Endothelial cell of umbilical vein (primary cell): ENCODE measurements at regions not wholly inside any gene's neighbourhood (a gene's known extent, or its start where the extent isn't known, plus 50 kb on each side); places are given as distances from the start of the nearest gene placed in this dataset.

ENCODE experiments used
- BruUV-seq: library from RNA; stranded (reverse); fragments of 400-500 nt; replicated peaks from 2 replicates; lab custom pipeline; 2021; lab: Mats Ljungman, UMichigan
- CTCF ChIA-PET: fragments of 300-600, 350-600 bp; sonication (Branson Sonifier 250); formaldehyde crosslinking; loops from one replicate; lab custom pipeline; 2021; ENCODE audit warnings: antibody characterized with exemption, inconsistent platforms; lab: Charles Lee
- POLR2A ChIA-PET: fragments of 300-600, 350-600 bp; sonication (Branson Sonifier 250); formaldehyde crosslinking; loops from one replicate; lab custom pipeline; 2021; ENCODE audit warnings: antibody characterized with exemption, inconsistent platforms; lab: Charles Lee
- DNase-seq: peaks from one replicate; pipeline ENCODE4 v3.0.0-alpha.2; 2011; ENCODE audit warnings: low read depth, low spot score
- FAIRE-seq: peaks from 2 replicates; lab custom pipeline; 2011; peaks lifted over from hg19 to GRCh38; lab: Jason Lieb, UNC
- H2AFZ ChIP-seq: 2 replicates; pipeline ENCODE4 v1.6.0; 2012; ENCODE audit warnings: low read depth, low read length, control low read depth, inconsistent platforms
- H3K27ac ChIP-seq: 2 replicates; pipeline ENCODE4 v1.5.1; 2011; ENCODE audit warnings: low read depth, mild to moderate bottlenecking, control low read depth, low read length, moderate library complexity; ENCODE audit not compliant: insufficient read depth
- H3K27me3 ChIP-seq, 2 experiments: 2 replicates each; pipeline versions ENCODE4 v1.6.0 to v1.6.1; 2011; ENCODE audit warnings: low read length in 2 of 2, mixed read lengths in 1 of 2; ENCODE audit not compliant: control insufficient read depth in 2 of 2, insufficient read depth in 2 of 2
- H3K36me3 ChIP-seq, 2 experiments: 2 replicates in 1 of 2; 3 replicates in 1 of 2; pipeline ENCODE4 v1.5.1; 2011; ENCODE audit warnings: low read length in 2 of 2, mild to moderate bottlenecking in 1 of 2, moderate library complexity in 1 of 2; ENCODE audit not compliant: control insufficient read depth in 2 of 2, insufficient read depth in 2 of 2; ENCODE audit errors: extremely low read depth in 1 of 2
- H3K4me1 ChIP-seq: 3 replicates; pipeline ENCODE4 v1.5.1; 2011; ENCODE audit warnings: mild to moderate bottlenecking, low read length; ENCODE audit not compliant: control insufficient read depth, insufficient read depth; ENCODE audit errors: extremely low read depth
- H3K4me2 ChIP-seq: 2 replicates; pipeline ENCODE4 v1.6.1; 2011; ENCODE audit warnings: low read length, control low read depth, mixed read lengths; ENCODE audit not compliant: insufficient read depth
- H3K4me3 ChIP-seq, 3 experiments: fragments of 200-600 bp in 1 of 3; sonication (generic), shearing (Covaris generic) in 1 of 3; replicated peaks in 1 of 3; 2 replicates each; pipeline ENCODE4 v1.5.1; 2011 to 2016; ENCODE audit warnings: control low read depth in 3 of 3, low read length in 3 of 3, mild to moderate bottlenecking in 2 of 3, inconsistent platforms in 1 of 3, low read depth in 1 of 3, moderate library complexity in 1 of 3; ENCODE audit not compliant: insufficient read depth in 1 of 3
- H3K79me2 ChIP-seq: 2 replicates; pipeline ENCODE4 v1.6.0; 2012; ENCODE audit warnings: low read length, inconsistent platforms; ENCODE audit not compliant: control insufficient read depth, insufficient read depth
- H3K9ac ChIP-seq: replicated peaks from 2 replicates; pipeline ENCODE3; 2011; ENCODE audit warnings: low read length, control low read depth; ENCODE audit not compliant: insufficient read depth; ENCODE audit errors: extremely low read depth
- H3K9me1 ChIP-seq: replicated peaks from 3 replicates; pipeline ENCODE4 v1.6.0; 2011; ENCODE audit warnings: mild to moderate bottlenecking, low read length; ENCODE audit not compliant: control insufficient read depth, insufficient read depth; ENCODE audit errors: extremely low read depth
- H3K9me3 ChIP-seq: replicated peaks from 2 replicates; pipeline ENCODE4 v1.5.1; 2012; ENCODE audit warnings: low read length, inconsistent platforms; ENCODE audit not compliant: control insufficient read depth, insufficient read depth
- H4K20me1 ChIP-seq: replicated peaks from 2 replicates; pipeline ENCODE3; 2011; ENCODE audit warnings: mild to moderate bottlenecking, low read length; ENCODE audit not compliant: control insufficient read depth, insufficient read depth; ENCODE audit errors: extremely low read depth
- FOS ChIP-seq: IDR thresholded peaks from 2 replicates; pipeline ENCODE4 v1.6.1; 2011; ENCODE audit warnings: mild to moderate bottlenecking, low read length, moderate library complexity, borderline replicate concordance; ENCODE audit not compliant: insufficient read depth
- GATA2 ChIP-seq: IDR thresholded peaks from 2 replicates; pipeline ENCODE4 v1.7.0; 2011; ENCODE audit warnings: low read depth, mild to moderate bottlenecking, moderate library complexity, mixed read lengths, low read length; ENCODE audit not compliant: insufficient read length, insufficient read depth
- JUN ChIP-seq: IDR thresholded peaks from 2 replicates; pipeline ENCODE4 v1.6.1; 2011; ENCODE audit warnings: borderline replicate concordance, low read depth; ENCODE audit not compliant: insufficient read length, insufficient read depth
- MAX ChIP-seq: IDR thresholded peaks from 2 replicates; pipeline ENCODE4 v1.6.1; 2011; ENCODE audit not compliant: insufficient read depth, insufficient read length
- MYC ChIP-seq: IDR thresholded peaks from one replicate; pipeline ENCODE4 v1.6.1; 2011; ENCODE audit warnings: mild to moderate bottlenecking, low read depth, low read length
- POLR2AphosphoS5 ChIP-seq: IDR thresholded peaks from 2 replicates; pipeline ENCODE4 v1.6.1; 2012; ENCODE audit warnings: low read depth, mild to moderate bottlenecking, control low read depth, low read length, moderate library complexity; ENCODE audit not compliant: insufficient read depth
- dilution Hi-C: fragments of 300-500 bp; cut with MboI; formaldehyde crosslinking; loops from one replicate; pipeline ENCODE4 v1.15.0; 2019; ENCODE audit warnings: low sequenced_read_pairs; ENCODE audit not compliant: extremely low pct_ligation_motif_present
- intact Hi-C: fragments of 100-400 bp; cut with micrococcal nuclease; formaldehyde crosslinking; loops from one replicate; pipeline ENCODE4 v1.10.0; 2022

GRCh38 chr4:28209371-28209924 is 1348.8 kb downstream of the STIM2 start:
- Histone ChIP-seq H3K9me3 (no peaks in the 10 kb centered on the region), H3K79me2 (no peaks in the 10 kb centered on the region), H3K4me1 (no peaks in the 10 kb centered on the region), H3K9ac (no peak overlapping the region), H3K27ac (no peak overlapping the region), H3K27me3 (no peaks in the 10 kb centered on the region), H3K36me3 (no peaks in the 10 kb centered on the region), H4K20me1 (no peaks in the 10 kb centered on the region), H2AFZ (no peak overlapping the region), H3K4me3 (no peak overlapping the region), H3K9me1 (no peaks in the 10 kb centered on the region), H3K4me2 (no peak overlapping the region)
- dilution Hi-C loops = no loop called here
- FAIRE-seq (no peak), DNase-seq (no peak)
- TF ChIP-seq JUN = no peak
- TF ChIP-seq MAX = no peak
- no peak for TF ChIP-seq MYC
- no peak for TF ChIP-seq FOS
- no peak for TF ChIP-seq POLR2AphosphoS5
- TF ChIP-seq GATA2 = no peak
- ChIA-PET POLR2A (no interaction called here), CTCF (no interaction called here)
- BruUV-seq = no TSS peak
- intact Hi-C loops = no loop called here
